NT2/D1 (cell line): ENCODE measurements at regions not wholly inside any gene's neighbourhood (a gene's known extent, or its start where the extent isn't known, plus 50 kb on each side); places are given as distances from the start of the nearest gene placed in this dataset.

ENCODE experiments used
- DNase-seq: peaks from one replicate; pipeline ENCODE4 v3.0.0-alpha.2; 2011; ENCODE audit warnings: low read depth, low spot score
- H3K27me3 ChIP-seq: 2 replicates; pipeline ENCODE4 v1.6.0; 2011; ENCODE audit warnings: mild to moderate bottlenecking; ENCODE audit not compliant: insufficient read length, insufficient read depth
- H3K36me3 ChIP-seq: 2 replicates; pipeline ENCODE4 v1.6.1; 2011; ENCODE audit warnings: mild to moderate bottlenecking, low read length, mixed read lengths; ENCODE audit not compliant: insufficient read depth, insufficient read length
- H3K4me1 ChIP-seq: 2 replicates; pipeline ENCODE4 v1.5.1; 2011; ENCODE audit not compliant: insufficient read depth, insufficient read length
- H3K4me3 ChIP-seq: 2 replicates; pipeline ENCODE4 v1.5.1; 2011; ENCODE audit warnings: low read depth; ENCODE audit not compliant: insufficient read length
- H3K9ac ChIP-seq: 2 replicates; pipeline ENCODE4 v1.6.0; 2011; ENCODE audit warnings: low read depth; ENCODE audit not compliant: insufficient read length
- H3K9me3 ChIP-seq: 2 replicates; pipeline ENCODE4 v1.5.1; 2011; ENCODE audit warnings: mild to moderate bottlenecking, low read length; ENCODE audit not compliant: insufficient read depth
- SUZ12 ChIP-seq: IDR thresholded peaks from 2 replicates; pipeline ENCODE4 v1.6.1; 2011; ENCODE audit not compliant: insufficient read length, insufficient read depth; ENCODE audit errors: extremely low read depth
- YY1 ChIP-seq: IDR thresholded peaks from 2 replicates; pipeline ENCODE4 v1.6.1; 2011; ENCODE audit not compliant: insufficient read length, insufficient read depth
- ZNF274 ChIP-seq: IDR thresholded peaks from 2 replicates; pipeline ENCODE4 v1.6.1; 2011; ENCODE audit warnings: mild to moderate bottlenecking, low read depth, low read length

DNA sequence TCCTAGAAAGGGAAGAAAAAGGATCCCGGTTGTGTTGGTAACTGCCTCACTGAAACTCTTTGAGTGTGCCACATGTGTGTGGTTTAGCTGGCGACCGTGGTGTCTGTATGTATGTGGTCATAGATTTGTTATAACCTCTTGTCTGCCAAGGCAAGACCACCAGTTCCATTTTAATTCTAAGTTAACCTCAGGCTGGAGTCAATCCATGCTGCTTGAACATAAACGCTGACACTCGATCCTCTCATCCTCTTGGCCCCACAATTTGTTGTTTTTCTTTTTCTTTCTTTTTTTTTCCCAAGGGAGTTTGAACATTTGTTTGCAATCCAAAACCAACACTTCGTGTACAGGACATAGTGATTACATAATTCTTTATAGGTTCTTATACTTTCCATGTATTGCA is 318.9 kb upstream of the JAG1 start:
- no peaks in the 10 kb centered on the region; the same call in 1 of the 2 replicates for H3K9me3 ChIP-seq
- no peaks in the 10 kb centered on the region for H3K36me3 ChIP-seq
- no peak overlapping the region for H3K9ac ChIP-seq
- no peaks in the 10 kb centered on the region for H3K27me3 ChIP-seq
- TF ChIP-seq SUZ12 (no peak), ZNF274 (no peak), YY1 (no peak)
- DNase-seq = no peak
- H3K4me3 ChIP-seq = no peak overlapping the region
- no peaks in the 10 kb centered on the region for H3K4me1 ChIP-seq

DNA sequence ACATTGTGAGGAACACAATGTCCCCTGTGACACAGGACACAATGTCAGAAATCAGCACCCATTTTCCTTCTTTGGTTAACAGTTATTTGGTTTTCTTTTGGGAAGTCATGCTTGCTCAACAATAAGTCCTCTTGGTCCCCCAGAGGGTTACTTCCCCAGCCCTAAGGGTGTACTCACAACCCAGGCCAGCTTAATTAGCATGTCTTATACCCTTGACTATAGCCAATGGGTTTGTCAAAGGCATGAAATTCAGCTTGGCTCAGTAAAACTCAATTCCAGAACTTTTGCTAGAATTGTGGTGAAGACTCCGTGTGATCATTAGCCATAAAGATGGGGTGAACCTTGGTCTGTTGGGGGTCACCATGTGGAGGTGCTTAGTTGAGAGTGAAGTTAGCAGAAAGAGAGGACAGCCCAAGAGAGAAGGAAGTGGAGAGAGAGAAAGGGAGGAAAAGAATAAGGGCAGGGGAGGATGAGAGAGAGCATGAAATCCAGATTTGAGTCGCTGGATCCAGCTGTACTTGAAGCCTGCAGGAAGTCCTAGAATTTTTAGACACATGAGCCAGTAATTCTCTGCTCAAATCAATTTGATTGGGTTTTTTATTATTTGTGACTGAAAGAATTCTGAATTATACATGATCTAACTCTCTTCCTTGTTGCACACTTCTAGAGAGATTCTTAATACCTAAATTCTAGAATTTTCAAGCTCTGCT is 321.3 kb upstream of the JAG1 start:
- no peak overlapping the region for H3K9ac ChIP-seq
- DNase-seq = no peak
- TF ChIP-seq YY1 (no peak), SUZ12 (no peak), ZNF274 (no peak)
- H3K4me3 ChIP-seq = no peak overlapping the region
- no peaks in the 10 kb centered on the region for H3K36me3 ChIP-seq
- H3K4me1 ChIP-seq = no peaks in the 10 kb centered on the region
- H3K27me3 ChIP-seq = no peaks in the 10 kb centered on the region
- no peaks in the 10 kb centered on the region; the same call in 1 of the 2 replicates for H3K9me3 ChIP-seq

GRCh38 chr20:10998476-10998875 is 324.7 kb upstream of the JAG1 start:
- Histone ChIP-seq H3K27me3 (no peaks in the 10 kb centered on the region), H3K4me3 (no peak overlapping the region), H3K9ac (no peak overlapping the region), H3K36me3 (no peaks in the 10 kb centered on the region), H3K9me3 (no peaks in the 10 kb centered on the region), H3K4me1 (no peaks in the 10 kb centered on the region)
- TF ChIP-seq YY1 (no peak), ZNF274 (no peak), SUZ12 (no peak)
- no peak for DNase-seq

DNA sequence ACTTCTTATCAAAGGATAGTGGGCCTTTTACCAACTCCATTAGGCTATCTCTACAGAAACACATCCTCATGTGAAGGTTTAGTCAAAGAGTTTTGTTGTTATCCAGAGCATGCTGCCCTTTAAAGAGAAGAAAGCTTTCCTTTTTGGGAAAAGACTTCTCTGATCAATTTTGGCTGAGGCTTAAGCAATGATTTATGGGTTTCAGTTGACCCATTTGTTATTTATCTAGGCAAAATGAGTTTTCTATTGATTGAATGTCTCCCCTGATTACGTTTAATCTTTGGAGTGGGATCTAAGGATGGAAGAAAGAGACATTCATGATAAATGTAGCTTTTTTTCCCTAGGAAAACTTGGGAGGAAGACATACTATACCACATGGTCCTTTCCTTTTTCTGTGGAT is 326.6 kb upstream of the JAG1 start:
- Histone ChIP-seq H3K4me1 (no peaks in the 10 kb centered on the region), H3K9ac (no peak overlapping the region), H3K36me3 (no peaks in the 10 kb centered on the region), H3K27me3 (no peaks in the 10 kb centered on the region), H3K4me3 (no peak overlapping the region), H3K9me3 (no peaks in the 10 kb centered on the region)
- DNase-seq = no peak
- TF ChIP-seq SUZ12 = no peak
- no peak for TF ChIP-seq YY1
- TF ChIP-seq ZNF274 = no peak

DNA sequence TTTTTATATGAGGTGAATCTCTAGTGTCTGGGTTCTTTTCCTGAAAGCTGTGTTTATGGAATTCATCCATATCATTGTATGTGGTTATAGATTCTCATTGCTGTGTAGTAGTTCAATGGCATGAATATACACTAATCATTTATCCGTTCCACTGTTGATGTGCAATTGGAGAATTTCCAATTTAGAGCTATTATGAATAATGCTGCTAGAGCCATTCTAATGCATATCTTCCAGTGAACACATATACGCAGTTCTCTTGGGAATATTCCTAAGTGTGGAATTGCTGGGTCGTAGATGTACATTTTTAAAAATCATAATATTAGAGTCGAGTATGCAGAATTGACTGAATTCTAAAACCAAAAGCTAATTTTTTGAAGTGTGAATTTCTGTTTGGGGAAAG is 327.5 kb upstream of the JAG1 start:
- no peaks in the 10 kb centered on the region for H3K36me3 ChIP-seq
- DNase-seq = no peak
- H3K4me3 ChIP-seq = no peak overlapping the region
- TF ChIP-seq YY1 = no peak
- TF ChIP-seq SUZ12 = no peak
- TF ChIP-seq ZNF274 = no peak
- no peak overlapping the region for H3K9ac ChIP-seq
- no peaks in the 10 kb centered on the region for H3K9me3 ChIP-seq
- no peaks in the 10 kb centered on the region for H3K4me1 ChIP-seq
- H3K27me3 ChIP-seq = no peaks in the 10 kb centered on the region

GRCh38 chr20:11001764-11002540 is 328.2 kb upstream of the JAG1 start:
- no peaks in the 10 kb centered on the region for H3K27me3 ChIP-seq
- H3K4me3 ChIP-seq = no peak overlapping the region
- H3K36me3 ChIP-seq = no peaks in the 10 kb centered on the region
- no peaks in the 10 kb centered on the region for H3K4me1 ChIP-seq
- H3K9me3 ChIP-seq = no peaks in the 10 kb centered on the region
- DNase-seq = no peak
- TF ChIP-seq SUZ12 (no peak), YY1 (no peak), ZNF274 (no peak)
- H3K9ac ChIP-seq = no peak overlapping the region

- no peak for DNase-seq
- no peak for TF ChIP-seq ZNF274
- TF ChIP-seq YY1 = no peak
- TF ChIP-seq SUZ12 = no peak
- H3K27me3 ChIP-seq = no peaks in the 10 kb centered on the region
- no peaks in the 10 kb centered on the region for H3K4me1 ChIP-seq
- no peak overlapping the region for H3K9ac ChIP-seq
- H3K36me3 ChIP-seq = no peaks in the 10 kb centered on the region
- no peaks in the 10 kb centered on the region for H3K9me3 ChIP-seq
- no peak overlapping the region for H3K4me3 ChIP-seq
Measured at GRCh38 chr20:11003341-11003740, 329.5 kb upstream of the JAG1 start.
